DMS53 treated with DMSO at 0.1 percent for 48 hours (cell line): ENCODE measurements at regions not wholly inside any gene's neighbourhood (a gene's known extent, or its start where the extent isn't known, plus 50 kb on each side); places are given as distances from the start of the nearest gene placed in this dataset.
A peak's percentile ranks its signal among the peaks of the same experiment; 100 is the strongest.

Experiments used
- DNase-seq: peaks from one replicate; lab custom pipeline; 2025; ENCODE audit not compliant: unreplicated experiment; lab: John Stamatoyannopoulos, UW

DNA sequence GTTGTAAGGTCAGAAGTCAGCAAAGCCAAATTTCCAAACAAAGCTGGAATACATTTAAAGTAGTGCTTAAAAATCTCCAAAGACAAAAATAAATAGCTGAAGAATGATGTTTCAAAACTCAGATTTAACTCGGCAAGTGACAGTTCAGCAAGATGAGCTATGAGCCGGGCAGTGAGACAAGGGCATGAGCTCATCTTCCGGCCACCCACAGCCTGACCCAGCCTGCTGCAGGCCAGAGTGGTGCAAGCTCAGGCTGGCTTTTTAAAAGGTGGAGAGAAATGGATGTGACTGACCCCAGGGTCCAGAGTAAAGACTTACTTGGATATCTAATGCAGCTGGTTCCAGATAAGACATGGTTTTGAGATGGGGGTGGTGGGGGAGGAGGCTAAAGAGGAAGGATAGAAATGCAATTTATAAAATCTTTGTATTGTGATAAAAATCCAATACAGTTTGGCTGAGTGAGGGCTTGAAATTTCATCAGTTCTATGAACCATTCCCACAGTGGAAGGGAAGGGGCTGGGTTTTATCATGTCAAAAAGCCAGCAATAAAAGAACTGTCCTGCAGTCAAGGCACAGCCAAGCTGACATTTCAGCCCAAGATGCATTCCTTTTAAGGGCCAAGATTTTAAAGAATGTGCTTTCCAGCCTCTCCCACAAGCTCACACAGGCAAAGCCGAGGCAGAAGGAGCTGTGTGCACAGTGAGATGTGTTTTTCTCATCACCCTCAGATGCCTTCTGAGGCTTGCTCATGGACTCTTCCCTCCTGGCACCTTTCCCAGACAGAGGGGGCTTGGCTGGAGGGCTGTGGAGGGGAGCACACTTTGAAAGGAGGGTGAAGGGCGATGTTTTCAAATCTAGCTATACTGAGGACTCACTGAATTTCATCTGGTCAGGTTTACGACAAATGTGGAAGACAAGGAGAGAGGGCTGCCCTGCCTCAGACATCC is 97.9 kb upstream of the KLHL29 start:
- DNase-seq, result no peak

DNA sequence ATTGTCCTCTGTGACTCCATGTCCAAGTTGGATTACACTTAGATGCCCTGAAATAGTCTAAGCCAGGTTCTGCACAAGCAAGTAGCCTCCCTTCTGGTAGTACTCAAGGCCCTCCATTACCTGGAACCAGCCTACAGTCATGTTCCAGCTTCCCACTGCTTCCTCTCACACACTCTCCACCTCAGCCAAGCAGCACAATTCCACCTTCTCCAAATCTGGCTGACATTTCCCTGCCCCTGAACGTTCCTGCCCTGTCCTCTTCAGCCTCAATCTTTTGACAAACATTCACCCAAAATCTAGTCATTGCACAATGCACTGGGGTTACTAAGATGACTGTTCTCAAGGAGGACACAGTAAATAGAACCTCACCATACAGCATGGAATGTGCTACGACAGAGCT is 95.3 kb upstream of the KLHL29 start:
- no peak for DNase-seq

DNA sequence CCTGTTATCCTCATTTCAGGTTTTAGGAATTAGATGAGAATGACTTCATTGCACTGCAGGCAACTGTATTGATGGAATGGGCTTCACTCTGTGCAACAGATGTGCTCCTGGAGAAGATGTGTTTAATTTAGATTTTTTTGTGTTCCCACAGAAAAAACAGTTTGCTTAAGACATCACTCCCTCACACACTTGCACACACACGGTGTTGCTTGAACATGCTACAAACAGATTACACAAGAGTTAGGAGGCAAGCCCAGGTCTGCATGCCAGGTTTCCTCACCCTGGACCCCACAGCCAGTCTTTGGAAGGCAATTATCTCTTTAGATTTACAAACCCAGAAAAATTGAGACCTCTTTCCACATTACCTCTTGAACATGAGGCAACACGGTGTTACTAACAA is 93.7 kb upstream of the KLHL29 start:
- no peak for DNase-seq

- DNase-seq, result no peak
Measured at GRCh38 chr2:23292024-23292423, 93.0 kb upstream of the KLHL29 start.

DNA sequence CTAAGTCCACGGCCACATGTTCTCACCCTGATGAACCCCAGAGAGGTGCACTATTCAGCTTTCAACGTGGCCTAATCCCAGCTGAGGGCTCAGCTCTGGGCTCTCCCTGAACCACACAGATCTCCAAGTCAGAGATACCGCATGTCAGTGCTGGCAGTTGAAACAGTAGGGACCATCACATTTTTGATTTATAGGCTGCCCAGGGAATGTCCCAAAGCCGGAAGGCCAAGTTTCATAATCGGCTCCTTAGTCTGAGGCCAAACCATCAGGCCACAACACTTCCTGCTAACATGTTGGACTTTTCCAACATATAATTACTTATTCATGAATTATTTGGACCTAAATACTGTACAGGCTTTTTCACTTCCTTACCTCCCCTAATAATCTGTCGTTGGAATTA is 91.9 kb upstream of the KLHL29 start:
- DNase-seq, result no peak

GRCh38 chr2:23293731-23294130 is 91.2 kb upstream of the KLHL29 start:
- DNase-seq, result no peak

GRCh38 chr2:23294238-23294637 is 90.7 kb upstream of the KLHL29 start:
- no peak for DNase-seq

- no peak for DNase-seq
Measured at GRCh38 chr2:23296691-23297090, 88.3 kb upstream of the KLHL29 start.

DNA sequence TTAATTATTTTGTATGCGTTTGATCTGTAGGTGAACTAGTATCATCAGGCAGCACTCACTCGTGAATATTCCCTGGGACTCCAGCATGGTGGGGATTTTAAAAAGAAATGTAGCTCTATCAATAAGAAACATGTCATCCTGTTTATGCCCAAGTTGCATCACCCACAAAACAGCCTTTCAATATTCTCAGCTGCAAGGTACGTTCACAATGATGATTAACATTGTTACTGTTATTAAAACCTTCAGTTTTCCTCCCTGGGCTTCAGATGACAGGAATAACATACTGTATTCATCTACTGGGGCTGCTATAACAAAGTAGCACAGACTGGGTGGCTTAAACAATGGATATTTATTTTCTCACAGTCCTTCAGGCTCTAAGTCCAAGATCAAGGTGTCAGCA is 87.9 kb upstream of the KLHL29 start:
- DNase-seq, result no peak

GRCh38 chr2:23298551-23298950 is 86.4 kb upstream of the KLHL29 start:
- no peak for DNase-seq

- no peak for DNase-seq
Measured at GRCh38 chr2:23299476-23300195, 85.3 kb upstream of the KLHL29 start.

DNA sequence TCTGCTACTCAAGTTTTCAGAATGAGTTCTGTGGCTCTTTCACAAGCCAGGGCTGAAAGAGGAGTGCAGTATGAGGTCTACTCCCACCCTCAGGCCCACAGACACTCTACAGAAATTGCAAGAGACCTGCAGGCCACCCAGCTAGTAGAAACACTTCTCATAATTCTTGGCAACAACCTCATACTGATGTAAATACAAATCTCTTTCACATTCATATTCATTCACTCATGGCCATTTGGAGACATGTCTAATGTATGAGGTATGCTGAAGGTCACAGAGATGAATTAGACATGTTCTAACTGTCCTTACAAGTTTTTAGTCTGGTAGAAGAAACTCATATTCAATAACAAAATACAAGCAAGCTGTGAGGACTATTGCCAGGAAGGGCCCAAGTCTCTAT is 83.8 kb upstream of the KLHL29 start:
- DNase-seq, result no peak

GRCh38 chr2:23302591-23302990 is 82.4 kb upstream of the KLHL29 start:
- no peak for DNase-seq

DNA sequence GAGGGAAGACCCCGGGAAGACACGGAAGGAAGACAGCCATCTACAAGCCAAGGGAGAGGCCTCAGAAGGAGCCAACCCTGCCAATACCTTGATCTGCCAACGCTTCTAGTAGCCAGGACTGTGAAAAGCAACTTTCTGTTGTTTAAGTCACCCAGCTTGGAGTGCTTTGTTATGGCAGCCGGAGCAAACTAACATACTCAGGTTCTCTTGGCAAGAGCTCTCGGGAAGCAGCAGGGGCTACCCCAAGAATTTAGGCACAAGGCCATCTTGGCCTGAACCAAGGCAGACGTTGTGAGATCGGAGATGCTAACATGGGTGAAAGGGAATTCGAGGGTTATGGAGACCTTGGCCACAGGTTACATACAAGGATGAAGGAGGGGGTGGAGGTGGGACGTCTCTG is 78.6 kb upstream of the KLHL29 start:
- DNase-seq, result no peak

- DNase-seq, result no peak
Measured at GRCh38 chr2:23311186-23311585, 73.8 kb upstream of the KLHL29 start.

- DNase-seq, result no peak
Measured at GRCh38 chr2:23312996-23313606, 71.9 kb upstream of the KLHL29 start.

- no peak for DNase-seq
Measured at GRCh38 chr2:23314687-23315086, 70.3 kb upstream of the KLHL29 start.

DNA sequence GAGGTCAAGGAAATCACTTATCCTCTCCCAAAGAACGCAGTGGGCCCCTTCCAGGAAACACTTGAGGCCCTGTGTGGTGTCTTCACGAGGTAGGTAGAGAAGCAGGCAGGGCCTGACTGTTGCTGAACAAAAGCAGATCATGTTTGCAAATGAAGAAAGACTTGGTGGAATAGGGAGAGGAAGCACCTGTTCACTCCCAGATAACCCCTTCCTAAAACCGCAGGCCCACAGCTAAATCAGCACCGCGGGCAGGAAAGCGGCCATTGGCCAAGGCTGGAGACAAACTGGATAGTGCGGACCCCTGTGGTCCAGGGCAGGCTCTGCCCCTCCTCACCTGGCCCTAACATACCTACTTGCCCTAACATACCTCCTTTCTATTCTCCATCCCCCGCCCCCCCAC is 64.9 kb upstream of the KLHL29 start:
- DNase-seq, result no peak

GRCh38 chr2:23321751-23322150 is 63.2 kb upstream of the KLHL29 start:
- DNase-seq, result peak; percentile 7

GRCh38 chr2:23322567-23323197 is 62.3 kb upstream of the KLHL29 start:
- DNase-seq, result no peak

GRCh38 chr2:23323198-23323916 is 61.6 kb upstream of the KLHL29 start:
- no peak for DNase-seq
